ENCODE measurements at regions not wholly inside any gene's neighbourhood (a gene's known extent, or its start where the extent isn't known, plus 50 kb on each side); places are given as distances from the start of the nearest gene placed in this dataset.

DNA sequence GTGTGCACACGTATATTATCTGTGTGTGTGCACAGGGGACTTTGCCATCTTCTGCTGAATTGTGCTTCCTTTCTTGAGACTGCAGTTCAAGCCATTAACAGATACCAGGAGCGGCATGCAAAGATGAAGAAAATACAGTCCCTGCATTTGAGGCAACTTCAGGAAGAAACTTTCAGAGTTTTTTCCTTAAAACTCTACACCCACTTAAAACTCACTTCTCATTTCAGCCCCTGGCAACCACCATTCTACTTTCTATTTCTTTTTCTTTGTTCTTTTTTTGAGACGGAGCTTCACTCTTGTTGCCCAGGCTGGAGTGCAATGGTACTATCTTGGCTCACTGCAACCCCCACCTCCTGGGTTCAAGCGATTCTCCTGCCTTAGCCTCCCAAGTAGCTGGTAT is 448.9 kb upstream of the ZMIZ1 start:
- peaks cover 6% of the 10 kb centered on the region; the same call in 1 of the 2 replicates for H3K27me3 ChIP-seq (ENCODE audit: insufficient read depth)
- H3K79me2 ChIP-seq (ENCODE audit: insufficient read depth) = no peaks in the 10 kb centered on the region
- TF ChIP-seq EZH2phosphoT487 (IDR thresholded peaks at IDR 0.05; ENCODE audit: borderline replicate concordance, low read depth) (no peak), ELF1 (IDR thresholded peaks at IDR 0.05) (no peak)
- TF ChIP-seq, protein P1, sequence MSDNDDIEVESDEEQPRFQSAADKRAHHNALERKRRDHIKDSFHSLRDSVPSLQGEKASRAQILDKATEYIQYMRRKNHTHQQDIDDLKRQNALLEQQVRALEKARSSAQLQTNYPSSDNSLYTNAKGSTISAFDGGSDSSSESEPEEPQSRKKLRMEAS (IDR thresholded peaks at IDR 0.05; ENCODE audit: low read depth) = no peak
- H2AFZ ChIP-seq (ENCODE audit: low read depth) = no peak overlapping the region
- no peaks in the 10 kb centered on the region for H3K9me2 ChIP-seq
- no peak overlapping the region for H3K4me3 ChIP-seq (ENCODE audit: low read depth in 2 of 2, low read length in 1 of 2)
- H3K36me3 ChIP-seq (replicated peaks in 1 of 2; ENCODE audit: control insufficient read depth in 1 of 2, insufficient read depth in 2 of 2, low read length in 1 of 2) = no peaks in the 10 kb centered on the region
- H3K4me2 ChIP-seq = no peak overlapping the region
- ChIA-PET POLR2A (no interaction called here), CTCF (interaction anchor here (1.1 kb wide), 1 partner anchor 572 kb away, joined by 3 read pairs; no protein-coding TSS in a partner anchor)
- H3K9ac ChIP-seq = no peak overlapping the region
- H3K27ac ChIP-seq (ENCODE audit: low read depth in 2 of 2, low read length in 1 of 2) = peak overlapping the region in 1 of 2 experiments; percentile 71; a peak in 2 of 4 replicates
- H4K20me1 ChIP-seq (ENCODE audit: insufficient read depth) = no peaks in the 10 kb centered on the region
- no peaks in the 10 kb centered on the region for H3K9me3 ChIP-seq
- WGBS (ENCODE audit: low lambda C conversion rate) = 95% methylated on average over 4 of the region's 4 CpGs
- no peak for DNase-seq
- peaks cover 11% of the 10 kb centered on the region for H3F3A ChIP-seq (replicated peaks; ENCODE audit: insufficient read depth)
- H3K4me1 ChIP-seq (ENCODE audit: control insufficient read depth in 1 of 2, insufficient read depth in 2 of 2, low read depth in 1 of 2, low read length in 1 of 2) = peaks cover 13 to 57% of the 10 kb centered on the region in 2 experiments; a peak in 3 of 4 replicates

DNA sequence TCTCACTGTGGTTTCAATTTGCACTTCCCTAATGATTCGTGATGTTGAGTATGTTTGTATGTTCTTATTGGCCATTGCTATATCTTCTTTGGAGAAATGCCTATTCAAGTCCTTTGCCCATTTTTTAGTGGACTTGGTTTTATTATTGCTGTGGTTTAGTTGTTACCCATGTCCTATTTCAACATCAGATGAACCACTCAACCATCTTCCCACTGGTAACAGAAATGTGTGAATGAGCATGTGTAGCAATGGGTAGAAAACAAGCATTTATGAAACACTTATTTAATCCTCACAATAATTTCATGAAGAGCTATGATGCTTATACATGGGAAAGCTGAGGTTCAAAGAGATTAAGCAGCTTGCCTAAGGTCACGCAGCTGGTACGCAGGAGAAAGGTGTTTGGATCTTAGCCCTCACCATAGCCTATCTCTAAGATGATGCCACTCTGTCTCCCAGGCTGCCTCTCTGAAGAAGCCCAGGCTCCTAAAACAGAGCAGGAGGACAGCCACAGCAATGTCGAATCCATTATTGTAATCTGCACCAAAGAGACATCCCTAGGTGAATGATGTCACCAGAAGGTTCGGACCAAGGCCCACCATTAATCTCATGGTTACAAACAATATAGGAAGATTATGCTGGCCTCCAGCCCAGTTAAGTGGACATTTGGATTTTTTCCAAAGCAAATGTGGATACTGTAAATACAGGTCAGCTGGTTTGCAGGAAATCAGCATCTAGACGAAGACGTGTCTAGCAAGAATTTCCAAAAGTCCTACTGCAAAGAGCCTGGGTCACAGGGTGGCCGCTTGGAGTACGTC is 447.6 kb upstream of the ZMIZ1 start:
- Histone ChIP-seq H3F3A (replicated peaks; ENCODE audit: insufficient read depth) (peaks cover 11% of the 10 kb centered on the region), H3K4me1 (ENCODE audit: control insufficient read depth in 1 of 2, insufficient read depth in 2 of 2, low read depth in 1 of 2, low read length in 1 of 2) (peaks cover 13 to 57% of the 10 kb centered on the region in 2 experiments; a peak in 3 of 4 replicates), H3K4me2 (no peak overlapping the region), H3K79me2 (ENCODE audit: insufficient read depth) (no peaks in the 10 kb centered on the region), H4K20me1 (ENCODE audit: insufficient read depth) (no peaks in the 10 kb centered on the region), H3K36me3 (replicated peaks in 1 of 2; ENCODE audit: control insufficient read depth in 1 of 2, insufficient read depth in 2 of 2, low read length in 1 of 2) (no peaks in the 10 kb centered on the region), H3K9me3 (no peaks in the 10 kb centered on the region), H3K4me3 (ENCODE audit: low read depth in 2 of 2, low read length in 1 of 2) (no peak overlapping the region), H3K9ac (no peak overlapping the region), H3K9me2 (no peaks in the 10 kb centered on the region), H3K27me3 (ENCODE audit: insufficient read depth) (no peaks in the 10 kb centered on the region), H2AFZ (ENCODE audit: low read depth) (no peak overlapping the region), H3K27ac (ENCODE audit: low read depth in 2 of 2, low read length in 1 of 2) (peak overlapping the region; percentile 20 to 91; a peak in 3 of 4 replicates)
- DNase-seq = peak; percentile 73
- WGBS (ENCODE audit: low lambda C conversion rate) = 56% methylated on average over 9 of the region's 9 CpGs
- TF ChIP-seq RCOR1 (IDR thresholded peaks at IDR 0.05; ENCODE audit: low read length) (peak; percentile 35; the same call in 1 of the 2 replicates), EP300 (IDR thresholded peaks at IDR 0.05; ENCODE audit: borderline replicate concordance in 1 of 2, low read depth in 1 of 2, low read length in 1 of 2) (peak in 1 of 2 experiments; percentile 55; a peak in 2 of 4 replicates), MXI1 (IDR thresholded peaks at IDR 0.05; ENCODE audit: low read depth, low read length) (no peak), NFIC (IDR thresholded peaks at IDR 0.05; ENCODE audit: borderline replicate concordance) (peak; percentile 72), GATA2 (CRISPR knock-in tag; IDR thresholded peaks at IDR 0.05) (peak; percentile 58), RAD21 (IDR thresholded peaks at IDR 0.05; ENCODE audit: low read length) (peak; percentile 6; the same call in 1 of the 2 replicates), CHD2 (IDR thresholded peaks at IDR 0.05; ENCODE audit: low read length, partially characterized antibody) (peak; percentile 60), SMC3 (IDR thresholded peaks at IDR 0.05; ENCODE audit: low read depth, low read length) (no peak)
- TF ChIP-seq, protein P2, sequence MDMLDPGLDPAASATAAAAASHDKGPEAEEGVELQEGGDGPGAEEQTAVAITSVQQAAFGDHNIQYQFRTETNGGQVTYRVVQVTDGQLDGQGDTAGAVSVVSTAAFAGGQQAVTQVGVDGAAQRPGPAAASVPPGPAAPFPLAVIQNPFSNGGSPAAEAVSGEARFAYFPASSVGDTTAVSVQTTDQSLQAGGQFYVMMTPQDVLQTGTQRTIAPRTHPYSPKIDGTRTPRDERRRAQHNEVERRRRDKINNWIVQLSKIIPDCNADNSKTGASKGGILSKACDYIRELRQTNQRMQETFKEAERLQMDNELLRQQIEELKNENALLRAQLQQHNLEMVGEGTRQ (IDR thresholded peaks at IDR 0.05; ENCODE audit: borderline replicate concordance, low read depth, low read length) = no peak
- ChIA-PET POLR2A (no interaction called here), CTCF (interaction anchor here (1.0 to 1.3 kb wide), 3 partner anchors 70 to 82 kb away, joined by 3 read pairs; no protein-coding TSS in a partner anchor)
